Heart left ventricle (tissue), 13 donors: ENCODE measurements at regions not wholly inside any gene's neighbourhood (a gene's known extent, or its start where the extent isn't known, plus 50 kb on each side); places are given as distances from the start of the nearest gene placed in this dataset.

Source experiments
- POLR2A ChIP-seq, 2 donors: fragments of 450-650 bp; IDR thresholded peaks; one replicate each; pipeline ENCODE4 v1.6.1; 2017; ENCODE audit warnings: antibody characterized with exemption in 2 of 2, mild to moderate bottlenecking in 2 of 2, moderate library complexity in 2 of 2
- TF ChIP-seq, protein P1 (sequence below), 12 donors: fragments of 200-600 bp; sonication (generic) in 4 of 12; IDR thresholded peaks; one replicate each; pipeline versions ENCODE4 v1.5.0 to v1.8.0; 2018 to 2022; ENCODE audit warnings: antibody characterized with exemption in 12 of 12, mild to moderate bottlenecking in 5 of 12
- donor health status: ischemic (EF 13 %, LVEDD 7.1; RV severe dilation, severe dysfunction).
- donor health status: DM: no; HTN: yes; CAD: no.
- donor health status: DM: no; HTN: no; CAD: no.
- donor health status: ischemic (EF 25% LVEDD 6.9; RV normal size, moderate dysfunction).
- donor health status: ischemic (EF 25% LVEDD 5.7; RV mildly dilated, moderate dysfunction).
- donor health status: ischemic (EF 35%, LVEDD 5.7; RV mildly dilated, moderate dysfunction).
- donor health status: nonischemic (EF 11% LVEDD 7.7; RV severe dilation, severe dysfunction).
- donor health status: DM: yes; HTN: yes; CAD: no.
- donor health status: PGD.
- donor health status: ischemic (EF 29% LVEDD 5.4; RV normal size, mild dysfunction).
- donor health status: nonischemic (EF 23%, LVEDD 6.1; RV moderate dilation, normal function).

GRCh38 chr17:65401561-65401960 lies 159.9 kb downstream of the AXIN2 start:
- TF ChIP-seq POLR2A (IDR thresholded peaks at IDR 0.05) = no peak
- TF ChIP-seq, protein P1, sequence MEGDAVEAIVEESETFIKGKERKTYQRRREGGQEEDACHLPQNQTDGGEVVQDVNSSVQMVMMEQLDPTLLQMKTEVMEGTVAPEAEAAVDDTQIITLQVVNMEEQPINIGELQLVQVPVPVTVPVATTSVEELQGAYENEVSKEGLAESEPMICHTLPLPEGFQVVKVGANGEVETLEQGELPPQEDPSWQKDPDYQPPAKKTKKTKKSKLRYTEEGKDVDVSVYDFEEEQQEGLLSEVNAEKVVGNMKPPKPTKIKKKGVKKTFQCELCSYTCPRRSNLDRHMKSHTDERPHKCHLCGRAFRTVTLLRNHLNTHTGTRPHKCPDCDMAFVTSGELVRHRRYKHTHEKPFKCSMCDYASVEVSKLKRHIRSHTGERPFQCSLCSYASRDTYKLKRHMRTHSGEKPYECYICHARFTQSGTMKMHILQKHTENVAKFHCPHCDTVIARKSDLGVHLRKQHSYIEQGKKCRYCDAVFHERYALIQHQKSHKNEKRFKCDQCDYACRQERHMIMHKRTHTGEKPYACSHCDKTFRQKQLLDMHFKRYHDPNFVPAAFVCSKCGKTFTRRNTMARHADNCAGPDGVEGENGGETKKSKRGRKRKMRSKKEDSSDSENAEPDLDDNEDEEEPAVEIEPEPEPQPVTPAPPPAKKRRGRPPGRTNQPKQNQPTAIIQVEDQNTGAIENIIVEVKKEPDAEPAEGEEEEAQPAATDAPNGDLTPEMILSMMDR (IDR thresholded peaks at IDR 0.05) = no peak
